SH-SY5Y (cell line): ENCODE measurements at regions not wholly inside any gene's neighbourhood (a gene's known extent, or its start where the extent isn't known, plus 50 kb on each side); places are given as distances from the start of the nearest gene placed in this dataset.

ENCODE experiments used
- GATA2 ChIP-seq: IDR thresholded peaks from 2 replicates; pipeline ENCODE4 v1.6.1; 2011; ENCODE audit warnings: mild to moderate bottlenecking, low read depth, low read length
- GATA3 ChIP-seq: IDR thresholded peaks from 2 replicates; pipeline ENCODE4 v1.6.1; 2011; ENCODE audit warnings: low read depth, mild to moderate bottlenecking, low read length, moderate library complexity

DNA sequence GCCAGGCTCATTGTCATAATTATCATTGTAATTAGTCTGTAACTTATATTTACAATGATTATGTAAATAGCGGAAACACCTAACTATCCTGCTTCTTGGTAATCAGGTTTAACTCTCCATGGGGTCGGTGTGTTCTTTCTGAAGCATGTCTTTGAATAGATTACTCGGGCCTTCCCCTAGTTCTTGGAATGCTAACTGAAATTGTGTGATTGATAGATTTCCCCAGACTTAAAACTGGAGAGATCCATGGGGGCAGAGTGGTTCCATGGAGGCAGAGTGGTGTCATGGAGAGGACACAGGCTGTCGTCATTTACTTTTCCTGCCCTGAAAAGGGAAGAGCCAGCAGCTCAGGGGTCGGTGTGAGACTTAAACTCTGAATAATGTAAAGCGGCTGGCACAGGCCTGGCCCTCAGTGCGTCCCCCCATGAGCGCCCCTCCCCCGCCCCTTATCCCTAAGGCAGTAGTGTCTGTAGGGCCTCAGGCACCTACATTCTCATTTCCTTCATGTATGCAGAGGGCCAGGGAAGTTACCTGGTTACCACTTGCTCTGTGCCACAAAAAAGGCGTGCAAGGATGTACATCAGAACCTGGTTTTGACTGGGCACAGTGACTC, 225.1 kb downstream of the TM9SF2 start:
- TF ChIP-seq GATA2 (no peak), GATA3 (no peak)
